WI38 (cell line): ENCODE measurements at regions not wholly inside any gene's neighbourhood (a gene's known extent, or its start where the extent isn't known, plus 50 kb on each side); places are given as distances from the start of the nearest gene placed in this dataset.
"Not testable (repeated sequence)": the region's sequence is repeated elsewhere in the genome, so short reads cannot be mapped to it uniquely, and the experiment has no call there.

Source experiments
- H3K4me3 ChIP-seq: 2 replicates; pipeline ENCODE4 v1.5.1; 2011; ENCODE audit warnings: low read depth, mild to moderate bottlenecking, control low read depth, low read length
- CTCF ChIP-seq: IDR thresholded peaks from 2 replicates; pipeline ENCODE4 v1.5.1; 2012; ENCODE audit warnings: low read depth, mild to moderate bottlenecking, control low read depth, low read length

DNA sequence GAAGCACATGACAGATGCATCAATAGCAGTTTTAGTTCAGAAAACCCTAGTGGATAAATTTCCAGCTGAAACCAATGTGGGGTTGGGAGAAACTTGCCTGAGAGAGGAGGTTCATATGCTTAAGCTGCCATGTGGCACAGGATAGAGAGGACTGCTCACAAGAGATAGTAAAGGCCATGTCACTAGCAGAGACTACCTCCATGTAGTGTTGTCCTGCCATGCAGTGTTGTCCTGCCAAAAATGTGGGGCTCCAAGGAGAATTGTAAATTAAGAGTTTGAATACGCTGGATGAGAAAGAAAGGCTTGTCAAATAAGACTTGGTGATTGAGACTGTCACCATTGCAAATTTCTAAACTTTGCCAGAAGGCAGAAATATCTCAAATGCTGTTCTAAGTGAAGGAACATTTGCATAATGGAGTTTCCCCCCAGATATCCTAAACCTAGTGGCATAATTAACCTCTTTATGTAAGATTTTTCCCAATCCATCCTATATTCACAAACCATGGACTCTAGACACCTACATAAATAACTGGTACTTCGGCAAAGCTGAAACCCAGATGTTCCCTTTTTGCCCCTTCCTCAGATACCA, 938.3 kb upstream of the ALCAM start:
- TF ChIP-seq CTCF, result no peak
- no peak overlapping the region for H3K4me3 ChIP-seq

- H3K4me3 ChIP-seq, result no peak overlapping the region
- TF ChIP-seq CTCF, result no peak
These were observed 937.0 kb upstream of the ALCAM start for GRCh38 chr3:104429727-104430126.

- no peak overlapping the region for H3K4me3 ChIP-seq
- TF ChIP-seq CTCF, result no peak
These were observed 930.2 kb upstream of the ALCAM start for GRCh38 chr3:104436506-104436905.

DNA sequence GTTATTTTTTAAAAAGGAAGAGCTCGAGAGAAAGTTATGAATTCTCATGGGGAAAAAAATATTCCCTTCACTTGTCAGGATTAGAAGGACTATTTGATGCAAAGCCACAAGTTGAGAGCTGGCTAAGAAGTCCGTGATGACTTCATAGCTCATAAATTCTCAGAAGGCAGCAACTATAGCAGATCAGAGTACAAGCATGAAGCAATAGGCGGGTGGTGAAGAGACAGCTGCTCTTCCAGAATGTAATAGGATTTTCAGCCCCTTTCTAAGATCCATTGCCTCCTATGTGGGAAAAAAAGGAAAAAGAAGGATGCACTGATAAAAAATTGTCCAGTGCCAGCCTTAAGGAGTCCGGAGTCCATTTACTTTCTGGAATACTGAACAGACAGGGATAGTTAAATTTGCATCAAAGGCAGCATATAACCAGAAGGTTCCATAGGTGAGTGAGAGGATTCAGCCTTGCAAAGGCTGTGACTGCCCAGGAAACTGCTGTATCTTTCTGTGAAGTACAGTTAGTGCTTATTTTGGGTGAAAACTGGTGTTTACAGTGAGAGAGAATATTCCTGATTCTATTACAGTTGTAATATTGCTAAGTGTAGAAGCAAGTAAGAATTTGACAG, 929.5 kb upstream of the ALCAM start:
- H3K4me3 ChIP-seq, result no peak overlapping the region
- TF ChIP-seq CTCF, result no peak

GRCh38 chr3:104437891-104438290, 928.8 kb upstream of the ALCAM start:
- H3K4me3 ChIP-seq, result no peak overlapping the region
- no peak for TF ChIP-seq CTCF

DNA sequence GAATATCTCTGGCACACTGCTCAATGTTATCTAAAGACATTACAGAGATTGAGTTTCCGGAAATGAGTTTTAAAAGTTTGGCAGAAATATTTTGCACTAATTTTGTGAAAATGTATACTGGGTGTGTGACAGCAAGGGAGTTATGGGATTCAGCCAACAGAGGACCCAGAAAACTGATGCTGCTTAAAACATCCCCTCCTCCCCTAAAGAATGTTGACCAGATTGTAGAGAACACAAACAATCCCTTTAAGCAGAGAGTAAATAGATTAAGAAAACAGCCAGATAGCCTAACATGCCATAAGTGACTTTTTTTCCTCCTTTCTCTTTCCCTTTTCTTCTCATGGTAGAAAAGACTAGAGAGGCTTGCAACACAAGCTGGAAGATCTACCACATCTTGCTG, 928.0 kb upstream of the ALCAM start:
- no peak for TF ChIP-seq CTCF
- no peak overlapping the region for H3K4me3 ChIP-seq

DNA sequence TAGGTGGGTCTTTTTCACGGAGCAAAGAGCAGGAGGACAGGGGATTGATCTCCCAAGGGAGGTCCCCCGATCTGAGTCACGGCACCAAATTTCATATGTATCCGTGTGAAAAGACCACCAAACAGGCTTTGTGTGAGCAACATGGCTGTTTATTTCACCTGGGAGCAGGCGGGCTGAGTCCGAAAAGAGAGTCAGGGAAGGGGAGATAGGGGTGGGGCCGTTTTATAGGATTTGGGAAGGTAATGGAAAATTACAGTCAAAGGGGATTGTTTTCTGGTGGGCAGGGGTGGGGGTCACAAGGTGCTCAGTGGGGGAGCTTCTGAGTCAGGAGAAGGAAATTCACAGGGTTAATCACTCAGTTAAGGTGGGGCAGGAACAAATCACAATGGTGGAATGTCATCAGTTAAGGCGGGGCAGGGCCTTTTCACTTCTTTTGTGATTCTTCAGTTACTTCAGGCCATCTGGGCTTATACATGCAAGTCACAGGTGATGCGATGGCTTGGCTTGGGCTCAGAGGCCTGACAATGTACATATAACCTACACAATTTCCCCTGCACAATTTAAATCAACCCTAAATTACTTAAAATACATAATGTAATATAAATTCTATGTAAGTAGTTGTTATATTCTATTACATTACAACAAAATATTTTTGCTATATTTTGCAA, 921.3 kb upstream of the ALCAM start:
- H3K4me3 ChIP-seq, result not testable (repeated sequence)
